Stimulated activated naive CD4-positive, alpha-beta T cell treated with Interleukin-2 at 50 U/mL for 16 hours (primary cell): ENCODE measurements at regions not wholly inside any gene's neighbourhood (a gene's known extent, or its start where the extent isn't known, plus 50 kb on each side); places are given as distances from the start of the nearest gene placed in this dataset.

Source experiments
- DNase-seq: peaks from one replicate; lab custom pipeline; 2025; lab: John Stamatoyannopoulos, UW

DNA sequence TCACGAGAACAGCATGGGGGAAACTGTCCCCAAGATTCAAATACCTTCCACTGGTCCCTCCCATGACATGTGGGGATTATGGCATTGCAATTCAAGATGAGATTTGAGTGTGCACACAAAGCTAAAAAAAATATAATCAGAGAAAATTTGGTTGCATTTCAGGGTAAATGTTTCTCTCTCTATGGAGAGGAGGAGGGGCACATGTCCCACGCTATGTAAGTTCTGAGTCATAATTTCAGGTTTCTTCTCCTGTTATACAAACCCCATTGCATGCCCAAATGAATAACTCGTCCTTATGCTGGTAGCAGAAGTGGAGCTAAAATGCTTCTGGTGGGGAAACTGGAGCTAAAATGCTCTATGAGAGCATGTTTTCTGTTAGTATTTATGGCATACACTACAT is 209.7 kb upstream of the DCBLD2 start:
- no peak for DNase-seq

DNA sequence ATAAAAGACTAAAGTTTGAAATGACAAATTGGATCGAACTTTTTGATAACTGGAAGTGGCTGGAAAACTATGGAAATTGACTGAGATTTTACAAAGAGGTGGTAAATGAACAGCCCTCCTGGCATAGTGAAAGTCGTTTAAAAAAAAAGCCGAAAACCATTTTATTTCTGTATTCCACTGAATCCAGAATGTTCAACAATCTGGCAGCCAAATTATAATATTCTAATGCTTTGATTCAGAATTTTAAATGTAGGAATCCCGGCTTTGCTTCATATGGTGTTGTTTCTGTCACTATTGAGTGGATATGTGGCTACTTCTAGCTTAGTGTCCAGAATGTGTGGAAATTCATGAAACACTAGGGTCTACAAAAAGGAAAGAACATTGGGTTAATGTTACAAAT is 208.9 kb upstream of the DCBLD2 start:
- no peak for DNase-seq

DNA sequence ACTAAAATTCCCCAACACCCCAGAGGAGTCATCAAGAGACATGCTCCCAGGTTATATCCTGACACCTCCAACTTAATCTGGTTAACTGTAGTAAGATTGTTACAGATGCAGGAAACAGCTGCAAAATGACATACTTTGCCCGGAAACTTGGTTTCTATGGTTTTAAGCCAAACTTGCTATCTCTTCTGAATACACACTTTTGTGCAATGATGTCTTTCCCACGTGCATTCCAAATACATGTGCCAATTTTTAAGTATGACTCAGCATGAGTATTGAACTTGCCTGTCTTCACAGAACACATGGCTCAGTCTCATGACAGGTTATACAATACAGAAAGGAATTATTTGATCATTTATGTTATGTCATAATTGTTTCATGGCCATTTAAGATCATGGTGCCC is 207.0 kb upstream of the DCBLD2 start:
- DNase-seq = no peak

DNA sequence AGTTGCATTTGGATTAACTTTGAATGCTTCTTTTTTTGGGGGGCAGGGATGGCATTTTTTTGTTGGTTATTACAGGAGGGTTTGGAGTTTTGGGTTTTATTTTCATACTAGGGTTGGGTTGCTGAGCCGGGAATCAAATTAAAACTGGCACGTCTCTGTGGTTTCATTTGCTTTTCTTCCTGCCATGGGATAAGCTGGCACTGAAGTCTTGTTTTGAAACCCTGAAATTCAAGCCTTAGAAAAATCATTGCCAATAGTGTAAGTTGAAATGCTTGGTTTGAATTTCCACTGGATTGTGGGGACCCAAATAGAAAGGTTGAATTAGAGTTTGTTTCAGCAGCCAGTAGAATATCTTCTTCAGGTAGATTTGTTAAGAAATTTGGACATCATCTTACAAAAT is 193.1 kb upstream of the DCBLD2 start:
- no peak for DNase-seq

DNA sequence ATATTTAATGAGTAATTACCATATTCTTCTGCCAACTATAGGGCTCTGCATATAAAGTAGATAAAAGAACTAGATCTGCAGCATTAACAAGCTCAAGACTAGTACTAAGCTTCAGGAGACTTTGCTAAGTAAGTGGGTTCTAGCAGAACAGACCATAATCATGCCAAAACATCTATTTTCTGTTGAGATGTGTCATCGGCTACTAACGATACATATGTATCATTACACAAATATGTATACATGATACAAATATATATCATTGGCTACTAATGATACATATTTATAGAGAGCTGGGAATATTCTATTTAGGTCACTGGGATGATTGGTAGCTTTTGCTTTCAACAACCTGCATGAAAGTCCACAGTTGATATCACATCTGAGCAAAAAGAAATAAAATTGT is 185.8 kb upstream of the DCBLD2 start:
- no peak for DNase-seq

DNA sequence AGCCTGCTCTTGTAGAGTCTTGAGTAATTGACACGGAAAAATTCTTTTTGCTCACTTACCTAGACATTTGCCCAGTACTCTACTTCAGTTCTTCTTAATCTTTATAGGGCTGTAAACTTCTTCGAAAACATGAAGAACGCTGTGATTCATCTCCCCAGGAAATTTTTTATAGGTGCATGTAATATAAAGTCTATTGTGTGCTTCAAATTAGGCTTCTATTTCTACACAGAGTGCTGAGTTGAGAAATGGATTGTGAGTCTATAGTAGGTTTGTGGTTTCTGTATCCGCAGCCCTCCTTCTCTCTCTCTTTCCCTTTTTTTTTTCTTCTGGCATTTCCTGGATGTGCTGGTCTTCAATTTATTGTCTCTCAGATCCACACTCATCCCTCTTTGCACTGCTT is 183.3 kb upstream of the DCBLD2 start:
- no peak for DNase-seq

DNA sequence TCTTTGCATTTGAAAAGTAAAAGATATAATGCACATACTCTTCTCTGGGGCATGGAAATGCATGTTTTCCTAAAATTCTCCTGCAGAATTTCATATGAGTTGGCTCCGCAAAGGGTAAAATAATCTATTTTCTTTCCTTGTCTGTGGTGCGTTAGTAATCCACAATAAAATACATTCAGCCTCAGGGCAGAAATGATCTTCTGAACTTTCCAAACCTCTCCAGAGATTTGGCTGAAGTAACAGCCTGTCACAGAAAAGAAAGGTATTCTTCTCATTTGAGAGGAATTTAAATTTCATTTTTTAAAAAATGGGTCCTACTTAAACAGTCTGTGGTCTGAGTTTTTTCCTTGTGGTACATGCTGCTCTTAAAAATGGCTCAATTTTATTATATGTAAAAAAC is 182.7 kb upstream of the DCBLD2 start:
- no peak for DNase-seq

DNA sequence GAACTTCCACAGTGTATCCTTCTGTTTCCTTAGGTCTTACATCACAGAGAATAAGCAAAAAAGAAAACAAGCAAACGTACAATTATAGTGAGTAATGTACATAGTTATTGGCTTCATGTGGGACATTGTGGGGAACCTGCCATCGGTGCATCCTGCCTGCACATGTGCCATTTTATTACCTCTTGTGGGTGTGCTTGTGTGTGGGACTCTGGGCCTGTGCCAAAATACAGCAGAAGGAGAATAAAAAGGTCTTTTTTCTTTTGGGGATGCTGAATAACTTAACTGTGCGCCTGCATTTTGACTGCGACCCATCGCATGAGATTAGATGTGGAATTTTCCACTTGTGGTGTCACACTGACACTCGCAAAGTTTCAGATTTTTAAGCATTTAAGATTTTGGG is 169.6 kb upstream of the DCBLD2 start:
- DNase-seq = no peak

DNA sequence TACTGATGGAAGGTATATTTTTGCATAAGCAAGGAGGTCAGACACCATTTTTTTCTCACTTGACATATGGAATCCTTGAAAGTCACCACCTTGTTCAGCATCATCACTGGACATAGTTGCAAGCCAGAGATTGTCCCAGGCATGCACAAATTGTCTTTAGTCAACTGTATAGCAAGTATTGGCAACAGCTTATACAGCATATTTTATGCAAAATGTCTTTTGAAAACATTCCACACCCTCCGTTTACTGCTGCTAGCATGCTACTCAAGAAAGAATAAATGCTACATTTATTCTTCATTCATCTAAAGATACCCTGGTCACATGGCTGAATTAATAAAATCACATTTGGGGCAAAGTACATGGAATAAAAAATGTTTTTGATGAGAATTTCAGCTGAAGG is 168.5 kb upstream of the DCBLD2 start:
- DNase-seq = no peak

DNA sequence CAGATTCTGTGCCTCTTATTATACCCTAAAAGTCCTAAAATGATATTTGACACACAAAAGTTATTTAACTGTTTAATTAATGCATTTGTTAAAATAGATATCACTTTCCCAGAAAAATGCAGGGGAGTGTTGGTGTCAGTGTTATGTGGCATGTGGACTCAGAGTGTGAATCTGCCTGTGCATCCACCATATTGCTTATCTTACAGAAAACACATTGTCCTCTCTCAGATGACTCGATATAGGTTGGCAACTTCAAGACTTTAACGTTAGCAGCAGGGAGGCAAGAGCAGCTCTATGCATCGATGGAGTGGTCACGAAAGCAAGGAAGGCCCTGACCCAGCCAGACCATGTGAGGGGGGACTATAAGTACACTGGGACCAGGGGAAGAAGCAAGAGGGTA is 165.4 kb upstream of the DCBLD2 start:
- DNase-seq = no peak

DNA sequence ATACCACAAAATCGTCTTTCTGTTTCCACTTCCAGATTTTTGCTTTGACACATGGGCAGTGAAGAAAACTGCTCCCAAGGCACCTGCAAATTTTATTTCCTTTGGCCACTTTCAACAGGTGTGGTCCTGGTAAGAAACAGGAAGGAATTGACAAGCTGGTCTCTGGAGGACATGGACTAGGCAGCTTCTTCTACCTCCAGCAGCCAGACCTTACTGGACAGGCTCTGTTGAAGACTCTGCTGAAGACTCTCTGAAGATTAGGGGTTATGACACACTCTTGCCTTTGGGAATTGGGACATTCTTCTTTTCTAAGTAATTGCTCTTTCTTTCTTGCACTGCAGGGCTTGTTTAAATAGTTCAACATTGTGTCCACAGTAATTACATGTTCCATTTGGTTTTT is 147.7 kb upstream of the DCBLD2 start:
- DNase-seq = no peak

DNA sequence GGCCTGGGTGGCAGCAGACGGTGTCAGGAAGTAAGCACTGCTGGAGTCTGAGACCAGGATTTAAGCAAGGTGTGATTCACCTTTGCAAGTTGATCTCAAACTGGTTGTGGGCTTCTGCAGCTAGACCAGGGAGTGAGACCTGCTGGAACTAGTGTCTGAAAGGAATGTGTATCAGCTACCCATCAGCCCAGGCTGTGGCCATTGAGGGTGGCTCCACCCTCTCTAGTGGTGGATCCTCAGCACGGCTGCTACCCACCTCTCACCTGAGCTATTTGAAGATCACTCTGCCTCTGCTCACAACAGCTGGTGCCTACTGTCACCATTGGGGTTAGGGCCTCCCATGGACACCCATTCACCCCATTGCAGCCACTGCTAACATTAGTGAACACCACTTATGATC is 140.3 kb upstream of the DCBLD2 start:
- no peak for DNase-seq

DNA sequence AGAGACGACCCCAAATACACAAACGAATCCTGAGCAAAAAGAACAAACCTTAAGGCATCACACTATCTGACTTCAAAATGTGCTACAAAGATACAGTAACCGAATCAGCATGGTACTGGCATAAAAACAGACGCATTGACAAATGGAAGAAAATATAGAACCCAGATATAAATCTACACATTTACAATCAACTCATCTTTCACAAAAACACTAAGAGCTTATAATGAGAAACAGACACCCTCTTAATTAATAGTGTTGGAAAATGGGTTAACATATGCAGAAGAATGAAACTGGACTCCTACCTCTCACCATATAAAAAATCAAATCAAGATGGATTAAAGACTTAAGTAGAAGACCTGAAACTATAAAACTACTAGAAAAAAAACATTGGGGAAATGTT is 130.3 kb upstream of the DCBLD2 start:
- no peak for DNase-seq

DNA sequence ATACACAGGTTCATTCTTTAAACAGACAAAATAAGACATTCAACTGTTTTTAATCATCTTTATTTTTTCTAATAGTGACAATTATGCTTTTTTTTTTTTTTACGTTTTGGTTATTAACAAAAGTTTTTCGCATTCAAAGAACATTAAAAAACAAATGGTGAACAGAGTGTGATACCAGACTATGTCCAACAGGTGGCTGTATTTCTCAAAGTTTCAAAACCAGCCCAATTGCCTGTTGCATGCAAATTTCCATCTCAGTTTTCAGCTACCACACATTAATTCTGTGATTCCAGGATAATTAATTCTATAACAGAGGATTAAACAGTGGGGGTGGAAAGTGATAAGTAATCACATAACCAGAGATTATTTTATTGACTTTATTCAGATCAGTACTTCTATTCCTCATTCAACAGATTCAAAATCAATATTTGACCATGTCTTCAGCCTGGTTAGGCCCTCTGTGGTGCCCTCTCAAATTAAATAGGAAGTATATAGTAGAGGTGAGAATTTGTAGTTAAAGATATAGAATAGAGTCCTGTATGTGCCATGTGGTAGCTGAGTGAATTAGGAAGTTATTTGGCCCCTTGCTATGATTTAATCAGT is 122.2 kb upstream of the DCBLD2 start:
- DNase-seq = no peak

DNA sequence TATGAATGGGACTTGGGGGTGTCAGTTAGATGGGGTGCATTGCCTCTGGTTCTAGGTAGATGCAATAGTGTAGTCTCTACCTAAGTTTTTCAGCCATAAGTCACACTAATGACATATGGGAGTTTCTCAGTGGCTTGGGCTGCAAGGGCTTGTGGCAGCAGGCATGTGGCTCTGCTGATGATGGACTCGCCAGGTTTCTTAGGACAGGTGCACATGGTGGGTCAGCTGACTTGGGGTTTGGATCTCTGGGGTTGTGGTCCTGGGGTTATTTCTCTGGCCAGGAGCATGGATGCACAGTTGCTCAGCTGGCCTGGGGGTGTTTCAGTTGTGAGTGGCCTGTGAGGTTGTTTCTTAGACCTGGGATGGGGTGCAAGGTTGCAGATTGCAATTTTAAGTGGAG is 120.0 kb upstream of the DCBLD2 start:
- DNase-seq = no peak

DNA sequence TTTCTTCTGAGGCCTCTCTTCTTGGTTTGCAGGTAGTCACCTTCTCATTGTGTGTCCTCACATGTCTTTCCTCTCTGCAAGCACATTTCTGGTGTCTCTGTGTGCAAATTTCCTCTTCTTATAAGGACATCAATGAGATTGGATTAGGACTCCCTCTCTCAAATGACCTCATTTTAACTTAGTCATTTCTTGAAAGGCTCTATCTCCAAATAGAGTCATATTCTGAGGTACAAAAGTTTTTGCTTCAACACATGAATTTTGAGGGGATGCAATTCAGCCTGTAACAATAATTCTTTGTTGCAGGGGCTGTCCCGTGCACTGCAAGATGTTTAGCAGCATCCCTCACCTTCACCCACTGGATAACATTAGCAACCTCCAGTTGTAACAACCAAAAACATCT is 115.0 kb upstream of the DCBLD2 start:
- no peak for DNase-seq

DNA sequence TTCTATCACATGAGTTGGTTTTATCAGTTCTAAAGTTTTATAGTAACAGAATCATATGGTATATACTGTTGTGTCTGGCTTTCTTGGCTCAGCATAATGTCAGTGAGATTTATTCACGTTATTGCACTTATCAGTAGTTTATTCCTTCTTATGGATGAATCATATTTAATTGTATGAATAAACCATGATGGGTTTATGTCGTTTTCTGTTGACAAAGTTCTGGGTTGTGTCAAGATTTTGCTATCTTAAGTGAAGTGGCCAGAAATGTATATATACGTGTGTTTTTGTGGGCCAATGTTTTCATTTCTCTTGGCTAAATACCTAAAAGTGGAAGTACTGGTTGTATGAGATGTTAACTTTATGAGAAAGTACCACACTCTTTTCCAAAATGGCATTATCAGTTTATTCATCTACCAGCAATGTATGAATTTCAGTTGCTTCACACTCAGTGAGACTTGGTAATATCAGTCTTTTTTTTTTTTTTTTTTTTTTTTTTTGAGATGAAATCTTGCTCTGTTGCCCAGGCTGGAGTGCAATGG is 112.4 kb upstream of the DCBLD2 start:
- DNase-seq = no peak

DNA sequence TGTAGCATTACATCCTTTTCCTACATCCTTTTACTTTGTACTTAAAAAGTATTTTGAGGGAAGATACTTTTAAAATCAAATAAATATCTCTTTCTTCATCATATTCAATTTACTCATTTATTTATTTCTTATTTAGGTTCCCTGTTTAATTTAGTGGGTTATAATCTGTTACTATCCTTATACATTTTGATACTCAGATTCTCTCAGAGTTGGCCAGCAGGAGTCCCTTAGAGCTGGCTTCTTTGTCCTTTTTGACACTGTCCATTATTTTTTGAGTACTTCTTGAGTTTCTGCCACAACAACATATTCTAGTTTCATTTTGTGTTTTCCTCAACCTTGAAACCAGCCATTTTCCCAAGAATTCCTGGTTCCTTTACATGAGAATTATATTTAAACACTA is 111.6 kb upstream of the DCBLD2 start:
- DNase-seq = no peak

DNA sequence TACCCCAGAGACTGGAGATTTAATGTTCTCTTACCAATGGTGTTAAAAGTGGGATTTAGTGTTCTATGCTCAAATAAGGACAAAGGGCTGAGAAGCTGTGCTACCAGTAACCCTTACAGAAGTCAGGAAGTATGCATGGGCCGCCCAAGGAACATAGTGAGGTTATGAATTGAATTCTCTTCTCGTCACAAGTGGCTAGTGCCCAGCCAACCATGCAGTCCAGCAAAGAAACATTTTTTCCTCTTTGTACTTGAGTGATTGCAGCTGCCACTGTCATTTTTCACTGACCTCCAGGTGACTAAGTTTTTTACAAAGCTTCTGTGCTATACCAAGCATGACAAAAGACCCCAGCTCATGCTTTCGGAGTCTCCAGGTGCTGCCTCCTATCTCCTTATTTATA is 110.6 kb upstream of the DCBLD2 start:
- no peak for DNase-seq

DNA sequence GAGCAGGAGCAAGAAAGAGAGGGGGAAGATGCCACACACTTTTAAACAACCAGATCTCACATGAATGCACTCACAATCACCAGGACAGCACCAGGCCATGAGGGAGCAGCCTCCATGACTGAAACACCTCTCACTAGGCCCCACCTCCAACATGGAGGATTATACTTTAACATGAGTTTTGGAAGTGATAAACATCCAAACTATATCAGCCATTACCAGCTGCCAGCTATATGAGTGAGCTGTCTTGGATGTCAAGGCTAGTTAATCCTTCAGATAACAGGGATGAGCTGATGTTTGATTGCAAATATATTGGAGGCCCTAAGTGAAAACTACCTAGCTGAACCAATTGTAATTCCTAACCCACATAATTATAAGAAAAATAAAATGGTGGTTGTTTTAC is 108.4 kb upstream of the DCBLD2 start:
- no peak for DNase-seq

DNA sequence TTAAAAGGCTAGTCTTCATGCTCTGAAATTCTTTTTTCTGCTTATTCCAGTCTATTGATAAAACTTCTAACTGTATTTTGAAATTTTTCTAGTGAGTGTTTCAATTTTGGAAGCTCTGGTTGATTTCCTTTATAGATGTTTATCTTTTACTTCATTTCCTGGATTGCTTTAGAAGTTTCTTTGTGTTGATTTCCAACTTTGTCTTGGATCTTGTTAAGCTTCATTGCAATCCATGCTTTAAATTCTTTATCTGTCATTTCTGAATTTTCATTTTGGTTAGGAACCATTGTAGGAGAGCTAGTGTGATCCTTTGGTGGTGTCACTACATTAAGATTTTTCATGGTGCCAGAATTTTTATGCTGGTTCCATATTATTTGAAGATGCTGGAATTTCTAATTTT is 105.2 kb upstream of the DCBLD2 start:
- DNase-seq = no peak

DNA sequence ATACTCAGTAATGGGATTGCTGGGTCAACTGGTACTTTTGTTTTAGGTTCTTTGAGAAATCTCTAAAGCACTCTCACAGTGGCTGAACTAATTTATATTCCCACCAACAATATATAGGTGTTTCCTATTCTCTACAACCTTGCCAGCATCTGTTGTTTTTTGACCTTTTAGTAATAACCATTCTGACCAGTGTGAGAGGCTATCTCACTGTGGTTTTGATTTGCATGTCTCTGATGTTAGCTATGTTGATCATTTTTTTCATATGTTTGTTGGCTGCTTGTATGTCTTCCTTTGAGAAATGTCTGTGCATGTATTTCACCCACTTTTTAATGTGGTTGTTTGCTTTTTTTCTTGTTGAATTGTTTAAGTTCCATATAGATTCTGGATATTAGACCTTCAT is 98.2 kb upstream of the DCBLD2 start:
- no peak for DNase-seq

DNA sequence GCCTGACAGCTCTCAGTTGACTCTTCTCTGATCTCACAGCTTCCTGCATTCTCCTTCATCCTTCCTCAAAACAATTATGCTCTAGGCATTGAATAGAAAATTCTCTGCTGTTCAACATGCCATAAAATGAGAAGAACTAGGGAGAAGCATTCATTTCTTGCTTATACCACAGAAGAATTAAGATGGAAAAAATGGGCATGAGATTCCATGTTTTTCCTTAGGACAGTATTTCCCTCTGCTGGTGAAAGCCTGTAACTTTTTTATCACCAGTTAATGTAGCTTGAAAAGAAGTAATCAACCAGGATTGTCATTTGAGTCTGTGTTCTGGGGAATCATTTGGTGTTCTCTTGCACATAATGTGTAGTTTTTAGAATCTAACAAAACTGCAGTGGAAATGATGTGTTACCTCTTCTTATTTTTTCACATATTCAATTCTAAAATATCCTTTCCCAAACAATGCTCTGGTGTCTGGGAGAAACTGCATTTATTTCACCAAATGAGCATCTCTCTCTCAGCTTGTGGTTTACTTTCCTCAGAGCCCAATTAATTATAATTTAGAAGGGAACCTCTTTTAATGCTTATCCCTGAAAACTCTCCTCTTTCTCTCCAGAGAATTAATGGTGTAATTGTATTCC is 92.8 kb upstream of the DCBLD2 start:
- DNase-seq = no peak

DNA sequence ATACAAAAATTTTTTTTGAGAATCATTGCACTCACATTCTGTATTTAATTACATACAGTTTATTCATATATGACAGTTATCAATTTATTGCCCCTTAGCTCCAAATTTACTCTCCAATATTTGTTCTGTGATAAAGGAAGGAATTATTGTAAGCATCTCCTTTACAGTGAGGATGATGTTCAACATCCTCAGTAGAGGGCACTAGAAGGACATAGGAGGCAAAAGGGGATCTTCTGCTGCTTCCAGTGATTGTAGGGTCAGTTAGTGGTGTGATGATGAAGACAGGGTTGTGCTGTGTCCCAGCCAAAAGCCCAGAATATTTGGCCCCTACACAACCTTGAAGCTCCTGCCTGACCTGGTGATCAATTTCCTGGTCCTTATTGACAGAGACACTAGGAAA is 89.9 kb upstream of the DCBLD2 start:
- DNase-seq = no peak
